ENCODE measurements at regions not wholly inside any gene's neighbourhood (a gene's known extent, or its start where the extent isn't known, plus 50 kb on each side); places are given as distances from the start of the nearest gene placed in this dataset.

DNA sequence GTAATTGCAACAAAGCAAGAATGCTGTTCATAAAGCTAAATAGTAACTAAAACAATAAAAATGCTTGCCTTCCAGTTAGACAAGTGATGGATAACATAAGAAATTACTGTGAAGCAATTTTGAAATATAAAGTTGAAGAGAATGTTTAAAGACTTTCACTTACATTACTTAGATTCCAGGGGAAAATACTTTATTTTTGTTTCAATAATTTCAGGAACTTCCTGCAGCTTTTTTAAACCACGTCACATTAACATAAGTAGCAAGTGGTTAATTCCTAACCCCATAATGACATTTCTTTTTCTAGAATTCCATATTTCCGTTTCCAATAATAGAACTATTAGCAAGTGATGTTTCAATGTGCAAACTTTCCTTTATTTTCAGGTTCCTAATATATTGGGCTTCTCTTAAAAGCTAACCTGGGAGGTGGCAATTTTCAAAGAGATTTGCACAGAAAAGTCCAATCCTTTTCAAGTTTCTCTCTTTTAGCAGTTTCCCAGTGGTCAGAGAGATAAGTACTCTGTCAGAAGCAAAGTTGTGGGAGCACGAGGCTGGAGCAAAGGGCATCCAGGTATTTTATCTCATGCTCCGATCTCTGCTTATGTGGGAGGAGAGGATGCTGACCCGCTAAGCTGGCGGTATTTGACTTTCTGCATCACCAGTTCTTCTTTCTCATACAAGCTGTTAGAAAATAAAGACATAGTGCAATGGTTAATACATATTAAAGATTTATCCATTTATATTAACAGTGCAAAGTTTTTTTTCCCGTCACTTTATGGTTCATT, 1025.3 kb downstream of the EFNB2 start:
- Histone ChIP-seq H3K4me3 (no peak overlapping the region), H4K20me1 (ENCODE audit: insufficient read depth, poor library complexity, severe bottlenecking) (no peaks in the 10 kb centered on the region), H3K4me1 (ENCODE audit: insufficient read depth) (no peaks in the 10 kb centered on the region), H2AFZ (no peak overlapping the region), H3K36me3 (replicated peaks; ENCODE audit: insufficient read depth, low read depth) (no peaks in the 10 kb centered on the region), H3K9me3 (ENCODE audit: low read depth) (no peaks in the 10 kb centered on the region), H3K79me2 (no peaks in the 10 kb centered on the region), H3K4me2 (no peak overlapping the region), H3K9me2 (replicated peaks; ENCODE audit: insufficient read depth) (no peaks in the 10 kb centered on the region), H3K27ac (no peak overlapping the region), H3K27me3 (no peaks in the 10 kb centered on the region)
- TF ChIP-seq EZH2 (IDR thresholded peaks at IDR 0.05; ENCODE audit: borderline replicate concordance): no peak
- TF ChIP-seq EZH2phosphoT487 (IDR thresholded peaks at IDR 0.05; ENCODE audit: low read depth, severe bottlenecking, unreplicated experiment): no peak
- TF ChIP-seq, protein P1, sequence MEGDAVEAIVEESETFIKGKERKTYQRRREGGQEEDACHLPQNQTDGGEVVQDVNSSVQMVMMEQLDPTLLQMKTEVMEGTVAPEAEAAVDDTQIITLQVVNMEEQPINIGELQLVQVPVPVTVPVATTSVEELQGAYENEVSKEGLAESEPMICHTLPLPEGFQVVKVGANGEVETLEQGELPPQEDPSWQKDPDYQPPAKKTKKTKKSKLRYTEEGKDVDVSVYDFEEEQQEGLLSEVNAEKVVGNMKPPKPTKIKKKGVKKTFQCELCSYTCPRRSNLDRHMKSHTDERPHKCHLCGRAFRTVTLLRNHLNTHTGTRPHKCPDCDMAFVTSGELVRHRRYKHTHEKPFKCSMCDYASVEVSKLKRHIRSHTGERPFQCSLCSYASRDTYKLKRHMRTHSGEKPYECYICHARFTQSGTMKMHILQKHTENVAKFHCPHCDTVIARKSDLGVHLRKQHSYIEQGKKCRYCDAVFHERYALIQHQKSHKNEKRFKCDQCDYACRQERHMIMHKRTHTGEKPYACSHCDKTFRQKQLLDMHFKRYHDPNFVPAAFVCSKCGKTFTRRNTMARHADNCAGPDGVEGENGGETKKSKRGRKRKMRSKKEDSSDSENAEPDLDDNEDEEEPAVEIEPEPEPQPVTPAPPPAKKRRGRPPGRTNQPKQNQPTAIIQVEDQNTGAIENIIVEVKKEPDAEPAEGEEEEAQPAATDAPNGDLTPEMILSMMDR (IDR thresholded peaks at IDR 0.05; ENCODE audit: poor library complexity): no peak
- no peak for DNase-seq (ENCODE audit: low spot score)
- WGBS (ENCODE audit: low lambda C conversion rate, missing lambda C conversion rate): 61% methylated on average over 7 of the region's 7 CpGs

DNA sequence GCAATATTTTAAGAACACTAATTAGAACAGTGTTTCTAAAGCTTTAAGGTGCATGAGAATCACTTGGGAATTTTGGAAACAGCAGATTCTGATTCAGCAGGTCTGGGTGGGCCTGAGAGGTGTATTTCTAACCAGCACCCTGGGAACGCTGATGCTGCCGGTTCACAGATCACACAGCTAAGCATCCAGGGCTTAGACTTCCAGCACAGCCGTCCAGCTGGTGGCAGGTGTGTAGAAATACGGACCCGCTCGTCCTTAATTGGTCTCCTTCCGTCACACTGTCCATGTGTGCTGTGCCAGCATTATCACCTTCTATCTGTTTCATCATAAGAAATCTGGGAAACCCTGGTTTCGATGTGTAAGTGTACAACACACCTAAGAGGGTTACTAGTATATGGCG, 1029.0 kb downstream of the EFNB2 start:
- TF ChIP-seq, protein P1 (IDR thresholded peaks at IDR 0.05; ENCODE audit: poor library complexity): no peak
- TF ChIP-seq EZH2phosphoT487 (IDR thresholded peaks at IDR 0.05; ENCODE audit: low read depth, severe bottlenecking, unreplicated experiment) (no peak), EZH2 (IDR thresholded peaks at IDR 0.05; ENCODE audit: borderline replicate concordance) (no peak)
- Histone ChIP-seq H3K4me1 (ENCODE audit: insufficient read depth) (no peaks in the 10 kb centered on the region), H3K79me2 (no peaks in the 10 kb centered on the region), H3K4me2 (no peak overlapping the region), H3K36me3 (replicated peaks; ENCODE audit: insufficient read depth, low read depth) (no peaks in the 10 kb centered on the region), H3K9me3 (ENCODE audit: low read depth) (no peaks in the 10 kb centered on the region), H3K27ac (no peak overlapping the region), H3K9me2 (replicated peaks; ENCODE audit: insufficient read depth) (no peaks in the 10 kb centered on the region), H4K20me1 (ENCODE audit: insufficient read depth, poor library complexity, severe bottlenecking) (no peaks in the 10 kb centered on the region), H2AFZ (no peak overlapping the region), H3K4me3 (no peak overlapping the region), H3K27me3 (no peaks in the 10 kb centered on the region)
- no peak for DNase-seq (ENCODE audit: low spot score)
- WGBS (ENCODE audit: low lambda C conversion rate, missing lambda C conversion rate): 96% methylated on average over 9 of the region's 9 CpGs

DNA sequence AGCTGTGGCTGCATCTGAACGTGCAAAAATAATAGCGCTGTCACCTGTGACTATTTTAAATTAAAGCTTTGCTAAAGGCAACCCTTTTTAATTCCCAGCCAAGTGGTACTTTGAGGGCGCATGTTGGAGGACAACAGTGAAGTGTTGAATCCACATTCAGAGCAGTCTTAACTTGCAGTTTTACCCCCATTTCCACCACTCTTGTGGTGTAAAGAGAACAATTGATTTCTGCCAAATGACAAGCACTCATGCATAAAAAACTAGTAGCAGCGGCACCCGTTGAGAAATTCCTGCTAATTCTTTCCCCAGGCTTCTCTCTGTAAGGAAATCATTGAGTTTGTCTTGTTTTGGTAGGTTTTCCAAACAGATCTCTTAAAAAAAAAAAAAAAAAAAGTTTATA, 1033.3 kb downstream of the EFNB2 start:
- no peaks in the 10 kb centered on the region for H4K20me1 ChIP-seq (ENCODE audit: insufficient read depth, poor library complexity, severe bottlenecking)
- DNase-seq (ENCODE audit: low spot score): no peak
- H3K27ac ChIP-seq: no peak overlapping the region
- no peaks in the 10 kb centered on the region for H3K9me2 ChIP-seq (replicated peaks; ENCODE audit: insufficient read depth)
- no peak overlapping the region for H3K4me2 ChIP-seq
- H3K4me3 ChIP-seq: no peak overlapping the region
- 48% methylated on average over 5 of the region's 5 CpGs for WGBS (ENCODE audit: low lambda C conversion rate, missing lambda C conversion rate)
- no peaks in the 10 kb centered on the region for H3K4me1 ChIP-seq (ENCODE audit: insufficient read depth)
- no peaks in the 10 kb centered on the region for H3K27me3 ChIP-seq
- H3K9me3 ChIP-seq (ENCODE audit: low read depth): no peaks in the 10 kb centered on the region
- H2AFZ ChIP-seq: no peak overlapping the region
- H3K79me2 ChIP-seq: no peaks in the 10 kb centered on the region
- no peak for TF ChIP-seq EZH2 (IDR thresholded peaks at IDR 0.05; ENCODE audit: borderline replicate concordance)
- no peak for TF ChIP-seq EZH2phosphoT487 (IDR thresholded peaks at IDR 0.05; ENCODE audit: low read depth, severe bottlenecking, unreplicated experiment)
- TF ChIP-seq, protein P1 (IDR thresholded peaks at IDR 0.05; ENCODE audit: poor library complexity): no peak
- H3K36me3 ChIP-seq (replicated peaks; ENCODE audit: insufficient read depth, low read depth): no peaks in the 10 kb centered on the region

Measured in hepatocyte (in vitro differentiated cells).